Caco-2 (cell line): ENCODE measurements at regions not wholly inside any gene's neighbourhood (a gene's known extent, or its start where the extent isn't known, plus 50 kb on each side); places are given as distances from the start of the nearest gene placed in this dataset.
"Not testable (repeated sequence)": the region's sequence is repeated elsewhere in the genome, so short reads cannot be mapped to it uniquely, and the experiment has no call there.

Source experiments
- BruUV-seq: library from RNA; stranded (reverse); fragments of 400-500 nt; replicated peaks from 2 replicates; lab custom pipeline; 2021; lab: Mats Ljungman, UMichigan
- CTCF ChIA-PET: fragments of 300-600 bp; sonication (Branson Sonifier 250); formaldehyde crosslinking; loops from one replicate; lab custom pipeline; 2022; ENCODE audit warnings: antibody characterized with exemption; lab: Charles Lee
- POLR2A ChIA-PET: fragments of 300-600 bp; sonication (Branson Sonifier 250); formaldehyde crosslinking; loops from one replicate; lab custom pipeline; 2022; ENCODE audit warnings: antibody characterized with exemption; lab: Charles Lee
- DNase-seq, 2 experiments: peaks; one replicate each; pipeline versions ENCODE4 v3.0.0 to v3.0.0-alpha.2; 2020 to 2022
- H3K27me3 ChIP-seq: replicated peaks from 2 replicates; pipeline ENCODE4 v1.6.0; 2011; ENCODE audit warnings: low read length; ENCODE audit not compliant: control insufficient read depth, insufficient read depth
- H3K36me3 ChIP-seq: 2 replicates; pipeline ENCODE4 v1.5.1; 2011; ENCODE audit warnings: low read length; ENCODE audit not compliant: control insufficient read depth, insufficient read depth
- H3K4me1 ChIP-seq: fragments of 250-450 bp; sonication (Bioruptor Pico); 2 replicates; pipeline ENCODE4 v1.5.1; 2020; ENCODE audit warnings: mild to moderate bottlenecking
- H3K4me3 ChIP-seq: 2 replicates; pipeline ENCODE4 v1.5.1; 2011; ENCODE audit warnings: low read depth, mild to moderate bottlenecking, control low read depth, low read length
- H3K9me3 ChIP-seq: fragments of 250-450 bp; sonication (Bioruptor Pico); 2 replicates; pipeline ENCODE4 v1.5.1; 2020; ENCODE audit warnings: mild to moderate bottlenecking, moderate library complexity
- H3K27ac Mint-ChIP-seq: one replicate; pipeline ENCODE4 v1.8.0; 2022; ENCODE audit warnings: mixed read lengths; ENCODE audit not compliant: unreplicated experiment
- H3K27me3 Mint-ChIP-seq: one replicate; pipeline ENCODE4 v1.8.0; 2022; ENCODE audit warnings: mixed read lengths; ENCODE audit not compliant: insufficient read depth, unreplicated experiment
- H3K36me3 Mint-ChIP-seq: one replicate; pipeline ENCODE4 v1.8.0; 2022; ENCODE audit warnings: mild to moderate bottlenecking, mixed read lengths; ENCODE audit not compliant: insufficient read depth, unreplicated experiment
- H3K4me1 Mint-ChIP-seq: one replicate; pipeline ENCODE4 v1.8.0; 2022; ENCODE audit warnings: low read depth, mixed read lengths; ENCODE audit not compliant: unreplicated experiment
- H3K4me3 Mint-ChIP-seq: one replicate; pipeline ENCODE4 v1.8.0; 2022; ENCODE audit warnings: mild to moderate bottlenecking, moderate library complexity, mixed read lengths; ENCODE audit not compliant: unreplicated experiment
- H3K9me3 Mint-ChIP-seq: one replicate; pipeline ENCODE4 v1.8.0; 2022; ENCODE audit warnings: mixed read lengths; ENCODE audit not compliant: unreplicated experiment
- CTCF ChIP-seq, 2 experiments: fragments of 200-600 bp in 1 of 2; IDR thresholded peaks; 1 replicate in 1 of 2; 2 replicates in 1 of 2; pipeline versions ENCODE4 v1.5.1 to v1.8.0; 2011 to 2022; ENCODE audit warnings: antibody characterized with exemption in 1 of 2, control low read depth in 1 of 2, inconsistent platforms in 1 of 2, low read depth in 1 of 2, low read length in 1 of 2, mild to moderate bottlenecking in 1 of 2, moderate library complexity in 1 of 2; ENCODE audit not compliant: insufficient read depth in 1 of 2, severe bottlenecking in 1 of 2, unreplicated experiment in 1 of 2
- intact Hi-C: fragments of 100-400 bp; cut with micrococcal nuclease; formaldehyde crosslinking; loops from one replicate; pipeline ENCODE4 v1.10.0; 2022; ENCODE audit not compliant: unreplicated experiment

- Histone ChIP-seq H3K9me3 (no peaks in the 10 kb centered on the region), H3K4me1 (no peaks in the 10 kb centered on the region; the same call in 1 of the 2 replicates), H3K36me3 (no peaks in the 10 kb centered on the region), H3K27me3 (no peaks in the 10 kb centered on the region), H3K4me3 (no peak overlapping the region)
- H3K36me3 Mint-ChIP-seq: no peaks in the 10 kb centered on the region
- no peak for DNase-seq
- no peak overlapping the region for H3K4me3 Mint-ChIP-seq
- no peaks in the 10 kb centered on the region for H3K27me3 Mint-ChIP-seq
- POLR2A ChIA-PET: no interaction called here
- peaks cover 27% of the 10 kb centered on the region for H3K9me3 Mint-ChIP-seq
- no peak overlapping the region for H3K27ac Mint-ChIP-seq
- no TSS peak for BruUV-seq
- peaks cover 10% of the 10 kb centered on the region for H3K4me1 Mint-ChIP-seq
- intact Hi-C loops: no loop called here
- no peak for TF ChIP-seq CTCF (IDR thresholded peaks at IDR 0.05; ENCODE audit: insufficient read depth in 1 of 2, low read depth in 1 of 2, low read length in 1 of 2, severe bottlenecking in 1 of 2, unreplicated experiment in 1 of 2)
- CTCF ChIA-PET: no interaction called here
These were observed 212.2 kb upstream of the BTBD3 start for GRCh38 chr20:11705512-11705911.

- H3K4me1 Mint-ChIP-seq, BruUV-seq, H3K4me1 ChIP-seq, H3K4me3 Mint-ChIP-seq, H3K9me3 ChIP-seq, H3K36me3 ChIP-seq, H3K27me3 ChIP-seq, POLR2A ChIA-PET, H3K36me3 Mint-ChIP-seq, H3K27me3 Mint-ChIP-seq, intact Hi-C loops, H3K27ac Mint-ChIP-seq, DNase-seq, CTCF ChIA-PET, H3K4me3 ChIP-seq: not testable (repeated sequence)
- peaks cover 27% of the 10 kb centered on the region for H3K9me3 Mint-ChIP-seq
These were observed 209.5 kb upstream of the BTBD3 start for GRCh38 chr20:11708223-11708622.

GRCh38 chr20:11711214-11711613, 206.5 kb upstream of the BTBD3 start:
- TF ChIP-seq CTCF (IDR thresholded peaks at IDR 0.05; ENCODE audit: insufficient read depth in 1 of 2, low read depth in 1 of 2, low read length in 1 of 2, severe bottlenecking in 1 of 2, unreplicated experiment in 1 of 2): no peak
- Histone ChIP-seq H3K4me1 (peaks cover 6% of the 10 kb centered on the region; the same call in 1 of the 2 replicates), H3K9me3 (no peaks in the 10 kb centered on the region), H3K27me3 (no peaks in the 10 kb centered on the region), H3K36me3 (no peaks in the 10 kb centered on the region), H3K4me3 (no peak overlapping the region)
- POLR2A ChIA-PET: no interaction called here
- H3K9me3 Mint-ChIP-seq: peaks cover 18% of the 10 kb centered on the region
- BruUV-seq: no TSS peak
- DNase-seq: no peak
- H3K27ac Mint-ChIP-seq: no peak overlapping the region
- intact Hi-C loops: no loop called here
- no peaks in the 10 kb centered on the region for H3K36me3 Mint-ChIP-seq
- no peaks in the 10 kb centered on the region for H3K27me3 Mint-ChIP-seq
- peaks cover 7% of the 10 kb centered on the region for H3K4me1 Mint-ChIP-seq
- H3K4me3 Mint-ChIP-seq: no peak overlapping the region
- CTCF ChIA-PET: no interaction called here

- Mint-ChIP-seq H3K27ac (no peak overlapping the region), H3K9me3 (peaks cover 9% of the 10 kb centered on the region), H3K27me3 (no peaks in the 10 kb centered on the region), H3K36me3 (no peaks in the 10 kb centered on the region), H3K4me1 (peaks cover 7% of the 10 kb centered on the region), H3K4me3 (no peak overlapping the region)
- peaks cover 6% of the 10 kb centered on the region; the same call in 1 of the 2 replicates for H3K4me1 ChIP-seq
- no peaks in the 10 kb centered on the region for H3K27me3 ChIP-seq
- ChIA-PET POLR2A (no interaction called here), CTCF (no interaction called here)
- H3K9me3 ChIP-seq: no peaks in the 10 kb centered on the region
- H3K4me3 ChIP-seq: no peak overlapping the region
- no peaks in the 10 kb centered on the region for H3K36me3 ChIP-seq
- no peak for DNase-seq
- intact Hi-C loops: no loop called here
- no TSS peak for BruUV-seq
- TF ChIP-seq CTCF (IDR thresholded peaks at IDR 0.05; ENCODE audit: insufficient read depth in 1 of 2, low read depth in 1 of 2, low read length in 1 of 2, severe bottlenecking in 1 of 2, unreplicated experiment in 1 of 2): no peak
These were observed 205.0 kb upstream of the BTBD3 start for GRCh38 chr20:11712639-11713160.
